Head of caudate nucleus (tissue), 42 donors: ENCODE measurements at regions not wholly inside any gene's neighbourhood (a gene's known extent, or its start where the extent isn't known, plus 50 kb on each side); places are given as distances from the start of the nearest gene placed in this dataset.

ENCODE experiments used
- DNase-seq, 42 donors: peaks; one replicate each; pipeline versions ENCODE4 v3.0.0 to v3.0.0-alpha.2; 2020 to 2021; ENCODE audit warnings: mixed read lengths in 7 of 42
- intact Hi-C: fragments of 100-400 bp; cut with DNase I; formaldehyde crosslinking; loops from one replicate; pipeline ENCODE4 v1.15.0; 2022

DNA sequence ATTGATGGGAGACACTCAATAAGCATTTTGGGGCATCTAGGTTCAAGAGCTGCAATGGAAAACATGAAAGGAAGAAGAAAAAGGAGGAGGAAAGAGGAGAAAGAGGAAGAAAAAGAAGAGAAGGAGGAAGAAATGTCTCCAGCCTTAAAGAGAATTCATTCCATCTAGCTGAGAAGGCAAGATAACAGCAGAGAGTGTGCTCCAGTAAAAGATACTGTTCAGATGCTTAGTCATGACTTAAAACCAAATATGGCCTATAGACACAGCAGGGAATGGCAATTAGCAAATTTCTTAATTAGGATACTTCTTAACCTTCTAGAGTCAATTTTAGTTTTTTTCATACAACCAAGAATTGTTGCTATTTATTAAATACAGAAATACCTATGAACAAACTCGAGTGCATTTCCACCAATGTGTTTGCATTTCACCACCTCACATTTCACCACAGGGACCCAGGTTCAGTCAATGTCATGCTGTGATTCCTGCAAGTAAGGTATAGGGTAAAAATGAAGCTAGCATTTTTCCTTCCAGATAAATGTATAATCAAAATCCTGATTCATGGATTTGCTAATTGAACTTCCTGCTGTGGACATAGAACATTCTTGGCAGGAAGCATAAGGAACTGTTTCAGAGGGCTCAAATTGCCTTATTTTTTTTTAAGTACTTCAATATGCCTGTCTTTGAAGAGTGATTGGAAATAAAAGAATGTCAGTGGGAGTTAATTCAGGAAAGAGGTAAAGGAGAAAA is 177.8 kb downstream of the RPS29 start:
- DNase-seq, result no peak
- intact Hi-C loops, result no loop called here

DNA sequence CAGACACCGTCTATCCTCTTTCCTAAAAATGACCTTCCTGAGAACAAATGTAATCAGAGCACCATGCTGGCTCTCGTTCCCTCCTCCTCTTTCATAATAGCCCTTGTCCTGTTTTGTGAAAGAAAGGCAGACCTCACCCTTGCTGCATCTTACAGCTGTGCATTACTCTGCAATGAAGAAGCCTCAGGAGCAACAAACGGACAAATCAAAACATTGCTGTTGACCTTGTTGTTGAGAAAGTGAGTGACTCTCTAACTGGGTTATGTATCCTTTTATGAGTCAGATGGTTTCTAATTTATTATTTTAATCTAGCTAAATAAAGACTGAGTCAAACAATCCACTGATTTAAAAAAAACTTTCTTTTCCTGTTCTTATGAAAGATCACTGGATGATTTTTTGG is 180.9 kb downstream of the RPS29 start:
- intact Hi-C loops, result no loop called here
- DNase-seq, result no peak

DNA sequence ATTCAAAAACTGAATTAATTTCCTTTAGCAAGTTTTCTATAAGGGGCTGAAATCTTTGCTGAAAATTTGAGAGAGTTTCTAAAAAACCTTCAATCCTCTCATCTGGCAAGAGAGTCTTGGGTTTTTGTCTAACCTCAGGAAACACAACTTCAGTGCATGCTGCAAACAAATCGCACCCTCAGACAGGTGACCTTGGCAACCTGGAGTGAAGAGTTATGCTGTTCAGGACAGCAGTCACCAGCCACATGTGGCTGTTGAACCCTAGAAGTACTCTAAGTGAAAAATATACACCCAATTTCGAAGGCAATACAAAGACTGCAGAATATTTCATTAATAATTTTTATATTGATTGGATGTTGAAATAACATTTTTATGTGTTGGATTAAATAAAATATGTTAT is 184.8 kb downstream of the RPS29 start:
- intact Hi-C loops, result no loop called here
- no peak for DNase-seq

DNA sequence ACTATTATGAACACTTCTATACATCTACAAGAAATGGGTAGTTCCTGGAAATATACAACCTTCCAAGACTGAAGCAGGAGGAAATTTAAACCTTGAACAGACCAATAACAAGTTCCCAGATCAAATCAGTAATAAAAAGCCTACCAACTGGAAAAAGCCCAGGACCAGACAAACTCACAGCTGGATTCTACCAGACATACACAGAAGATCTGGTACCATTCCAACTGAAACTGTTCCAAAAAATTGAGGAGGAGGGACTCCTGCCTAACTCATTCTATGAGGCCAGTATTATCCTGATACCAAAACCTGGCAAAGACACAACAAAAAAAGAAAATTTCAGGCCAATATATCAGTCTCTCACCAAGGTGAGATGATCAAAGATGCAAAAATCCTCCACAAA is 189.4 kb downstream of the RPS29 start:
- no peak for DNase-seq
- intact Hi-C loops, result no loop called here

DNA sequence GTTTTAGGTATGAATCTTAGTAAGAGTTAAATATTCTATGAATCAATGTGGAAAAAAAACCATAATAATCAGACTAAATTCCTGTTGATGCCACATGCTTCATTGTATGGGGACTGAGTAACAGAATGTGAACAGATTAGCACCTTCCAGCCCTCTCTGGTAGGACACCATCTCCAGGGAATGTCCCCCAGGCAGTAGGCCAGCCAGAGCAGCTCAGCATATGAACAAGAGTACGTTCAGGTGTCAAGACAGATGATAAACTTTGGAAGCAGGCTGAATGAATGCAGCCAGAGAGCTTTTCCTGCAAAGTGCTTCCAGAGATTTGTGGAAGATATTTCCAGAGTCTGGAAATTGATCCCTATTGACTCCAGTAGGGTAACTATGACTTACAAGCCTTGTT is 204.4 kb downstream of the RPS29 start:
- intact Hi-C loops, result no loop called here
- no peak for DNase-seq

DNA sequence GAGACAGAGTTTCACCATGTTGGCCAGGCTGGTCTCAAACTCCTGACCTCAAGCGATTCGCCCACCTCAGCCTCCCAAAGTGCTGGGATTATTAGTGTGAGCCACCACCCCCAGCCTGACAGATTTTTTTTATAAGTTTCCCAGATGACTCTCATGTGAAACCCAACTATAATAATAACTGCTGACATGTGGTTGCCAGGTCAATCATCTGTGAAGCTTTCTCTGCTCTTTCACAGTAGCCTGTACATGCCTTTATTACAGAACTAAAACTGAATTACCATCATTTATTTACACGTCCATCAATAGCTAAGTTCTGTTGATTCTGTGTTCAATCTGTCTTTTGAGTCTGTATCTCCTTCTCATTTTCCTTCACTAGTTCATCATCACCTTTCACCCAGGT is 218.5 kb downstream of the RPS29 start:
- intact Hi-C loops, result no loop called here
- DNase-seq, result no peak

DNA sequence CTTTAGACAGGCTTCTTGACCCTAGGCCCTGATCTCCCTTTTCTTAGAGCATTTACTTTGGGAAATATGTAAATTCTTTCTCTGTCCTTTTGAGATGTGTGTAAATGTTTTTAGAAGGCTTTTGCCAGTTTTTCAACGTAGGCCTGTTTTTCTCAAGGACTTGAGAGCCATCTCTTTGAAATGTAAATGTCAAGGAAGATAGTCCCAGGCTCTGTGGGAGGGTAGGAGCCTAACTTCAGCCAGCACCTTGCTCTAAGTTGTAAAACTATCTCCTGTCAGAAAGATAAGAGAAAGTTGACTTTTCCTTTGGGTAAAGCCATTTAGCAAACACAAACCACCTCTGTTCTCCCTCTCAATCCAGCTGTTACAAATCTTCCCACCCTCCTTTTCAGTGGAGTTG is 219.8 kb downstream of the RPS29 start:
- intact Hi-C loops, result no loop called here
- no peak for DNase-seq

DNA sequence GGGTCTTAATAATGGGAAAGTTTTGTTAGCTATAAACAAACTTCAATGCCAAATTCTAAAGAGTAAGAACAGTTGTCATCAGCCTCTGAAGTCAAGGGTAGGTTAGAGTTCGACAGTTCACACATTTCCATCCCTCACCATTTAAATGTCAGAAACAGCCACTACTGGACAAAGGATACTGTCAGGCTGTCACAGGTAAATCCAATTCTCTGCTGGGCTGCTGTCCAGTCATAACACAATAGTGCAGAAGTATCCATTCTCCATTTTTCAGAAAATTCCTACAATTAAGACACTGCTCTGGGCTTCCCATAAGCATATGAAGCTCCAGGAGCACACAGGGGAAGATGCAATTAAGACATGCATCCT is 221.4 kb downstream of the RPS29 start:
- no peak for DNase-seq
- intact Hi-C loops, result no loop called here

DNA sequence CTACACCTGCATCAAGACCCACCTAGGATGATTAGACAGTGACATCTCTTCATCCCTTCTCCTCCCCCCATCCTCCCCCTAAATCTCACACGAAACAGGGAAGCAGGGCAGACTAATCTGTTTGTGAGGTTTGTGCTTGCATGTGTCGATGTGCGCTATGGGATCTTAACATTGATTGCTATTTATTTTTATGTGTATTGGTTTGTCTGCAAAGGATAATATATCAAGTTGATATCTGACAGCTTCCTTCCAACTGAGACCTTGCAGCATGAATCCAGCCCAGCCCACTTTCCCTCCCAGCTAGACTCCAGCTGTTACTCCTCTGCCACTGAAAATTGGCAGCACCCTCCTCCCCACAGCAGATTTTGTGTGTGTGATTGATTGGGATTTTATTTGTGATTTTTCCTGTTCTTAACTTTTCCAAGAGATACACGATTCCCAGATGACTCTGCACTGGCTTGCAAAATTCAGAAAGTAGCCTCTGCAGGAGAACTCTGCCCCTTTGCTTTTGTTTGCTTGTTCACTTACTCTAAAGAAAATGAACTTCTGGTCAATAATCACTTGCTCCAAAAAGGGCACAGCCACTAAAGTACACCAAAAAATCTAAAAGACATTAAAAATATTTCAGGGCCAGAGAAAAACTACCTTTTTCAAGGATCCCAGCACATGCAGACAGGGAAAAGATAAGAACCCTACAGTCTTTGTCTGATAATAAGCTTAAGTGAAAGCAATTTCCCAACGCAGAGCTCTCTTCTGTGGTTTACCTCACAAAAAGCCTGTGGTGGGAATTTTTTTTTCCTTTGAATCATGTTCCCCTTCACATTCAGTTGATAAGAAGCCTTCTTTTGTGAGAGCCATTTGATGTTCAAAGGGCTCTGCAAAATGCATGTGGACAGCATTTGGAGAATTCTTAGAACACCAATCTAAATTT is 222.1 kb downstream of the RPS29 start:
- intact Hi-C loops, result no loop called here
- DNase-seq, result no peak

DNA sequence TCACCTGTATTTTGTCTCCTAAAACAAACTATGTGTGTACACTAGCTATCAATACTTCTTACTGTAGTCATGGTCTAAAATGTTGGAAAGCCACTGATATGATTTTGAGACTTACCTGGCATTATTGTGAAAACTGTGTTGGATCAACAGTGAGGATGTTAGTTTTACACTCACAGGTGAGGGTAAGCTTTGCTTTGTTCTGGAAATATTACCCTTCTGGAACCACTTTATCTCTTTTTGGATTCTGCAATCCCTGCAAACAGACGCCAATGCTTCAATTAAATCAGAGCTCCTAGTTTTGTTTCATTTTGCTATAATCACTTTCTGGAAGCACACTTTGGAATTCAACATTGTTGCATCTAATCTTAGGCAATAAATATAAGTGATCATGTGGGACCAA is 223.3 kb downstream of the RPS29 start:
- intact Hi-C loops, result no loop called here
- DNase-seq, result no peak

DNA sequence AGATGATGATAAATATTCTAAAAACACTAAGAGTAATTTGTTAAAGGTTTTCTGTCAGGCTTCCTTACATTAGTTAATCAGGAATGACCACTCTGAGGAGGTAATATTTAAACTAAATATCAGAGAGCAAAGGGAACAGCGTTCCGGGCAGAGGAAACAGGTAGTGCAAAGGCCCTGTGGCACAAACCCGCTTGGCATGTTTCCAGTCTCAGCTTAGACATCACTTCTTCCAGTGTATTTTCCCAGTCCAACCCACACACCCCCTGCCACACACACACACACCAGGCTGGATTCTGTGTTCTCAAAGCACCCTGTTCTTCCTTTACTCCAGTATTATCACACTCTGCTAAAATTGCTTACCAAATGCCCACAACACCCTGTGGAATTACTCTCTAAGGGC is 247.1 kb downstream of the RPS29 start:
- no peak for DNase-seq
- intact Hi-C loops, result no loop called here

DNA sequence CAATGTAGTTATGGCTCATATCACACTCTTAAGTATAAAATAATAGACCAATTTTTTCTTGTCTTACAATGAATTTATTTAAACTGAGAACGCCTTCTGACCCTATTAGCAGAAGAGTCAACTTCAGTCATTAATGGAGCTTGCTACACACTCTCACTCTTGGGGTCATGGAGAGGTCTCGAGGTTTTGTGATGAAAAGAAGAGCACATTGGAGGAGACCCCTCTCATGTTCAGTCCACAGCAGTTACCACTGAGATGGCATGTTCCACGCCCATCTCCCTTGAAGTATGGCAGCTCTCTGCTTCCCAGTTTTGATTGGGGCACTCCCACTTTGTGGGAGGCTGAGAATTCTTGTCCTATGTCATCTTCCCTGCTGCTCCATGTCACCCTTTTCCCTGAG is 266.4 kb downstream of the RPS29 start:
- no peak for DNase-seq
- intact Hi-C loops, result no loop called here

DNA sequence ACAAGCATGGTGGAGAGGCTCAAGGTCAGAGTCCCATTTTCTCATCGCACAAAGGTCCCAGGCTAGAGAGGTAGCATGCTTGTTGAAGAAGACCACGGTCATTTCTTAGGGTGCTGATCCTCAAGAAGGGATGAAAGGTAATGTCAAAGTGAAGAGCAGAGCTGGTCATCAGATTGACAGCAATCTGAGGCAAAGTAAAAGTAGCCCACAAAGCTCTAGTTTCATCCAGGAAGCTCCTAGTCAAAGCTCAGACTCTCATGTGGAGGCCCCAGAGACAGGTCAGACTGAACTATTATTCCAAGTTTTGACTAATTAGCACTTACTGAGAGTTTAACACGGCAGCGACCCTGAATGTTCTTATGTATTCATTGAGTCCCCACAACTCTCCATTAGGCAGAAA is 270.6 kb downstream of the RPS29 start:
- intact Hi-C loops, result no loop called here
- DNase-seq, result no peak

DNA sequence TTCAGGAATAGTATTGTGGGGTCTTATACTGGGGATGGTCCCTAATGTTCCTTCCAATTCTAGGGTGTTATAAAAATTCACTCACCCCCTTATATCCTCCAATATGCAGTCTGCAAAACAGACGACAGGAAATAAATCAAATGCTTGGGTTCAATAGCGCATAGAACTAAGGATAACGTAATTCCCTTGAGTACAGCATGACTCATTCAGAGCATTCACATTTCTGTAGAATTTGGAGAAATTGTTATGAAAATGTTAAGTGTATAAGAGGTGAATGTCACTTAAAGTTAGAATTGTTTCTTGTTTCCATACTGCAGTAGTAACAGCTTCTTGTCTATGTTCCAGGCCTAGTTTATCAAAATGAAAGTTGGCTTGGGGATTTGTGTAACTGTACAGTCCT is 271.4 kb downstream of the RPS29 start:
- intact Hi-C loops, result no loop called here
- DNase-seq, result no peak

DNA sequence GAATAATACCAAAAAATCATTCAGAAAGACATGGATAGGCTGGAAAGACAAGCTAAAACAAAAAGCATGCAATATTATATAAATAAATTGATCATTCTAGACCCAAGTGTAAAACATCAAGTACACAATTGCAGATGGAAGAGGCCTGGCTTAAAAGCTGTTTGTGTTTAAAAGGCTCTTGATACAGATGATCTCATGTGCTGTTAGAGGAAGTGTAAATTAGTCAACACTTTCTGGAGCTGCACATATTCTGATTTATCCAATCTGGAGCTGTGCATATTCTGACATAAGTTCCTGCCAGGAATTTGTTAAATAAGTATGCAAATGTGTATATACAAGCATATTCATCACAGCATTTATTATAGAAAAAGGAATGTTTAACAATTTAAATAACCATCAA is 273.1 kb downstream of the RPS29 start:
- intact Hi-C loops, result no loop called here
- no peak for DNase-seq

DNA sequence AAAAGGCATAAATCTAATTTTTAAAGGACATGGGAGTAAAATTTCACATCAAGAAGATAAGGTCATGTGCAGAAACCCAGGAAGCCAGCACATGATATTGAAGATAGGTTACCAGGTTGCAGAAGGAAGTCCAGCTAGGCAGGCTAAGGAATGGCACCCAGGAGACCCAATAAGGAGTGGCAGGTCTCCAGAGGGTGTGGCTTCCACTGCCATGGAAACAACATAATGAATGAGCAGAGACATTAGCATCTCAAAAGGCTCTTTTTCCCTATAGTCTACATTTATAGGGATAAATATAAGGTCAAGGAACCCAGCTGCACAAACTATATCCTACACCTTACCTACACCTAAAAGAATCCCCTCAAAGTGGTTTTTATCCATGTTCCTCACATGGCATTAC is 275.9 kb downstream of the RPS29 start:
- intact Hi-C loops, result no loop called here
- DNase-seq, result no peak

DNA sequence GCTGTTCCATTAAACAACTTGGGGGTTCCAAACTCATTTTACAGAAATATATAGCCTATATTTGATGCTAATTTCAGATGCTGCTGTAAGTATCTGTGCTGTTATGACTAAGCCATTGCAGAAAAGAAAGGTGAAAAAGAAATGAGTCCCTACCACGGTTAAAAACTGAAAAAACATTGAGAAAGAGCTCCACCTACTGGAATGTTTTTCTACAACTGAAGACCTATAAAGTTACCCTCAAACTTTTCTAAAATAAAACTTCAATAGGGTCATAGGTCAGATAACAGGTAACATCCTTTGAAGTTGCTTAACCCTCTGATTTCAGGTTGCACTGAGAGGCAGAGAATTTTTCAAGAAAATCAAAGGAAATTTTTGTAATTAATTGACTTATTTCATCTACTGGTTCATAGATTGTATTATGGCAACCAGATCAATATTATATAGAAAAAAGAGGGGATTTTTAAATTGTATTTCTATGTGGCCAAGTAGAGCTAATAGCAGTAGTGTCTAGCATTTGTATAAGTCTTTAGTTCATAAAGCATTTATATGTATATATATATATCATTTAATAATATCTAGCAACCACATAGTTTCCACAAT is 279.9 kb downstream of the RPS29 start:
- DNase-seq, result no peak
- intact Hi-C loops, result no loop called here

DNA sequence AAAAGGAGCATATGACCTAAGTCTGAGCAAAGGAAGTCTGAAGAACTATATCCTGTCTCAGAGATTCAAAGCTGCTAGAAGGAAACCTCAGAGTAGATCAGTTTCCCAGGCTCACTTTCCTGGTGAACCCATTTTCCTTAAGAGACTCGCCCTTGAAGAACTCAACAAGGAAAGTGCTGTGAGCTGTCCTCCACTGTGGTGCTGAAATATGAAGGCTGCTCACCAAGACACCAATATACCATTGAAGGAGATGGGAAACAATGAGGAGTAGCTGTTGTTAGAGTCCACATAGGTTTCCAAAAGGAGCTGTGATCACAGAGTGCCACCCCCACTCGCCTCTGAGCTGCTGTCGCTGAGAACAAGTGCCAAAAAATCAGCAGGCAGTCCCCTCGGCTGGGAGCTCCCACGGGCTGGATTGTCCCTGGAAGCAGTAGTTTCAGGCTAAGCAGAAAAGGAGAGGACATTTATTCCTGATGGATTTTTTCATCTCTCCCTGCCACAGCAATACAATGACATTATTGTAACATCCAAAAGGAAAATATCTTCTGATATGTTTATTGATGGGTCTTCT is 282.1 kb downstream of the RPS29 start:
- peak in 4 of 42 donors; percentile 10 to 44 (median 23) for DNase-seq
- intact Hi-C loops, result no loop called here

DNA sequence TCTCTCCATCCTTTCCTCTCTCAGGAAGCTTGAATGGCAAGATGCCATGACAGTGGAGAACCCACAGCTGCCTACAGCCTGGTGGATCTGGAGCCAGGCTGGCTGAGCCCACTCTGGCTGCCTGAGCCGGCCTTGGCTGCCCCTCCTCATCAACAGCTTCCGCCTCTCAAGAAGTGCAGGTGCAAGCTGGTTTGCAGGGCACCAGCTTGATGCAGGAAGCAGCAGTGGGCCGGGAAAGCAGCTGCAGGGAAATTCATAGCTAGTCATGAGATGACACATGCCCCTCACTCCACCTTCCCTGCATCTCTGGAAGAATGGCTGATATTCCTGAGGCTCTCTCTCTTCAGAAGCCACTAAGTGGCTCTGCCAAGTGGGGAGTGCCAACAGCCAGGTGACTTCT is 289.1 kb downstream of the RPS29 start:
- peak in 5 of 42 donors; percentile 2 to 36 (median 11) for DNase-seq
- intact Hi-C loops, result no loop called here

DNA sequence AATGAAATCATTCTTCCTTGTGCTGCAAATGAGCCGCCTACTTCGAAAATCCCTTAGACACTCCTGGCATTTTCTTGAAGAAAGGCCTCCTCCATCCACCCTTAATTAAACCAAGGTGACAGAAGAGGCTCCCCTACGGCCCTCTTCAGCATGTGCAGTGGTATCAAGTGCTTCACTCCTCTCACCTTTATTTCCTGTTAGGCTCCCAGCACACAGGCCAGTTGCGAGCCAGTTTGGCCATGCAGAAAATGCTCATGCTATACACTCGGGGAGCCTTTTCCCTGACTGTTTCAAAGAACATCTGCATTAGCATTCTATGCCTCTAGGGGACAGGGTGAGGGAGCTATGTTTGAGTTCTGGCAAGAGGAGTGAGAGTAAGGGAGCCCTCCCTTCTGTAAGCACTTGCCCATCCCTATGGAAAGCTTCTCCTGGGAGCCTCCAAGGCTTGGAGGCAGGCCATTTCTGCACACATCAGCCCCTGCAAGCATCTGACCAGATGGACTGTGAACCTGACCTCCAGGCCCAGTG is 291.5 kb downstream of the RPS29 start:
- intact Hi-C loops, result no loop called here
- DNase-seq, result no peak
